B cell (primary cell): ENCODE measurements at regions not wholly inside any gene's neighbourhood (a gene's known extent, or its start where the extent isn't known, plus 50 kb on each side); places are given as distances from the start of the nearest gene placed in this dataset.

Experiments
- ATAC-seq: fragments of 200-7000 bp; cut with Tn5 transposase; one replicate; pipeline ENCODE4 v1.10.0; 2021; ENCODE audit warnings: low read depth, mild to moderate bottlenecking, moderate number of reproducible peaks, moderate library complexity
- CTCF ChIA-PET: fragments of 350-600 bp; sonication (Branson Sonifier 250); formaldehyde crosslinking; loops from one replicate; lab custom pipeline; 2021; ENCODE audit warnings: antibody characterized with exemption, inconsistent platforms; lab: Charles Lee
- POLR2A ChIA-PET: fragments of 350-600 bp; sonication (Branson Sonifier 250); formaldehyde crosslinking; loops from one replicate; lab custom pipeline; 2021; ENCODE audit warnings: antibody characterized with exemption; lab: Charles Lee
- DNase-seq: peaks from one replicate; pipeline ENCODE4 v3.0.0; 2013
- H2AFZ ChIP-seq: 2 replicates; pipeline ENCODE4 v1.6.1; 2012; ENCODE audit warnings: mild to moderate bottlenecking, low read depth, low read length; ENCODE audit not compliant: insufficient read depth, poor library complexity, severe bottlenecking
- H3K27ac ChIP-seq, 2 donors: 1 replicate in 1 of 2; 2 replicates in 1 of 2; pipeline ENCODE4 v1.5.1; 2012 to 2013; ENCODE audit warnings: low read length in 2 of 2, mild to moderate bottlenecking in 2 of 2, moderate library complexity in 1 of 2
- H3K27me3 ChIP-seq, 4 experiments: fragments of 200-600 bp in 1 of 4; sonication (generic) in 1 of 4; replicated peaks in 1 of 4; 1 replicate in 2 of 4; 2 replicates in 2 of 4; pipeline versions ENCODE4 v1.6.1 to v1.7.0; 2013 to 2016; ENCODE audit warnings: low read length in 3 of 4, mild to moderate bottlenecking in 2 of 4, mixed read lengths in 1 of 4, moderate library complexity in 1 of 4; ENCODE audit not compliant: insufficient read depth in 4 of 4, control insufficient read depth in 3 of 4; ENCODE audit errors: control extremely low read depth in 1 of 4
- H3K36me3 ChIP-seq, 2 experiments: replicated peaks in 1 of 2; 1 replicate in 1 of 2; 2 replicates in 1 of 2; pipeline versions ENCODE4 v1.6.1 to v1.7.1; 2013; ENCODE audit warnings: low read length in 1 of 2; ENCODE audit not compliant: insufficient read depth in 2 of 2, control insufficient read depth in 1 of 2; ENCODE audit errors: control extremely low read depth in 1 of 2, extremely low read depth in 1 of 2
- H3K4me1 ChIP-seq, 2 donors: fragments of 200-600 bp in 1 of 2; sonication (generic) in 1 of 2; 1 replicate in 1 of 2; 2 replicates in 1 of 2; pipeline versions ENCODE4 v1.5.1 to v1.6.1; 2013 to 2017; ENCODE audit warnings: low read length in 2 of 2; ENCODE audit not compliant: control insufficient read depth in 2 of 2, insufficient read depth in 2 of 2
- H3K4me2 ChIP-seq: replicated peaks from 2 replicates; pipeline ENCODE3; 2012; ENCODE audit warnings: mild to moderate bottlenecking, low read depth, low read length; ENCODE audit not compliant: poor library complexity, severe bottlenecking
- H3K4me3 ChIP-seq, 5 experiments: fragments of 200-600 bp in 1 of 5; sonication (generic) in 1 of 5; 1 replicate in 3 of 5; 2 replicates in 2 of 5; pipeline versions ENCODE4 v1.5.1 to v1.7.0; 2011 to 2016; ENCODE audit warnings: low read length in 4 of 5, mild to moderate bottlenecking in 4 of 5, low read depth in 2 of 5, control low read depth in 1 of 5, moderate library complexity in 1 of 5; ENCODE audit not compliant: insufficient read depth in 1 of 5; ENCODE audit errors: control extremely low read depth in 1 of 5, extremely low read depth in 1 of 5
- H3K79me2 ChIP-seq: fragments of 200-600 bp; sonication (generic); one replicate; pipeline ENCODE4 v1.6.0; 2016; ENCODE audit warnings: low read length; ENCODE audit not compliant: control insufficient read depth, insufficient read depth
- H3K9ac ChIP-seq: fragments of 200-600 bp; sonication (generic); 2 replicates; pipeline ENCODE4 v1.6.1; 2017; ENCODE audit warnings: mild to moderate bottlenecking, low read length, moderate library complexity
- H3K9me3 ChIP-seq, 3 donors: one replicate each; pipeline versions ENCODE4 v1.6.1 to v1.7.1; 2013; ENCODE audit warnings: low read length in 2 of 3; ENCODE audit not compliant: control insufficient read depth in 2 of 3, insufficient read depth in 1 of 3; ENCODE audit errors: control extremely low read depth in 1 of 3
- H4K20me1 ChIP-seq: 2 replicates; pipeline ENCODE4 v1.6.0; 2012; ENCODE audit warnings: mild to moderate bottlenecking, low read length; ENCODE audit not compliant: insufficient read depth, control insufficient read depth, poor library complexity, severe bottlenecking
- H3K27ac Mint-ChIP-seq: one replicate; pipeline ENCODE4 v1.8.0; 2021; ENCODE audit warnings: mixed read lengths
- H3K27me3 Mint-ChIP-seq: one replicate; pipeline ENCODE4 v1.8.0; 2021; ENCODE audit warnings: mixed read lengths
- H3K4me1 Mint-ChIP-seq: one replicate; pipeline ENCODE4 v1.8.0; 2021; ENCODE audit warnings: mixed read lengths
- H3K4me3 Mint-ChIP-seq: one replicate; pipeline ENCODE4 v1.8.0; 2021; ENCODE audit warnings: mixed read lengths
- H3K9me3 Mint-ChIP-seq: one replicate; pipeline ENCODE4 v1.8.0; 2022; ENCODE audit warnings: mixed read lengths; ENCODE audit not compliant: insufficient read depth
- CTCF ChIP-seq: fragments of 200-600 bp; IDR thresholded peaks from one replicate; pipeline ENCODE4 v1.8.0; 2022; ENCODE audit warnings: antibody characterized with exemption, mild to moderate bottlenecking
- EZH2 ChIP-seq: IDR thresholded peaks from 2 replicates; pipeline ENCODE4 v1.6.1; 2012; ENCODE audit warnings: borderline replicate concordance, low read depth, mild to moderate bottlenecking, moderate library complexity, low read length; ENCODE audit not compliant: insufficient read depth, poor library complexity, severe bottlenecking
- WGBS: methylation state at CpG from one replicate; pipeline ENCODE4 v1.1.5; 2013; ENCODE audit warnings: missing lambda C conversion rate; ENCODE audit not compliant: insufficient coverage; 5-methylcytosine and 5-hydroxymethylcytosine counted together
- intact Hi-C: fragments of 100-400 bp; cut with micrococcal nuclease; formaldehyde crosslinking; loops from one replicate; pipeline ENCODE4 v1.10.0; 2022

- no peak overlapping the region for H3K4me2 ChIP-seq
- DNase-seq = no peak
- no peaks in the 10 kb centered on the region for H3K27me3 ChIP-seq
- ChIA-PET POLR2A (no interaction called here), CTCF (no interaction called here)
- no peak overlapping the region for H3K9ac ChIP-seq
- Mint-ChIP-seq H3K27ac (no peak overlapping the region), H3K4me3 (no peak overlapping the region), H3K27me3 (no peaks in the 10 kb centered on the region), H3K4me1 (no peaks in the 10 kb centered on the region), H3K9me3 (no peaks in the 10 kb centered on the region)
- H3K4me3 ChIP-seq = no peak overlapping the region
- no peaks in the 10 kb centered on the region for H3K79me2 ChIP-seq
- TF ChIP-seq EZH2 (no peak), CTCF (no peak)
- intact Hi-C loops = no loop called here
- H4K20me1 ChIP-seq = no peaks in the 10 kb centered on the region
- no peaks in the 10 kb centered on the region for H3K9me3 ChIP-seq
- no peak overlapping the region for H3K27ac ChIP-seq
- ATAC-seq = no peak
- H3K4me1 ChIP-seq = no peaks in the 10 kb centered on the region
- no peaks in the 10 kb centered on the region for H3K36me3 ChIP-seq
- H2AFZ ChIP-seq = no peak overlapping the region
- WGBS = no CpG with 5 or more reads among the region's 1 CpG
These were observed 1368.1 kb downstream of the EFNB2 start for GRCh38 chr13:105167385-105167784.

- Histone ChIP-seq H3K9me3 (no peaks in the 10 kb centered on the region), H3K4me1 (no peaks in the 10 kb centered on the region), H3K4me3 (no peak overlapping the region), H3K27ac (no peak overlapping the region), H3K36me3 (no peaks in the 10 kb centered on the region), H3K79me2 (no peaks in the 10 kb centered on the region), H3K9ac (no peak overlapping the region), H4K20me1 (no peaks in the 10 kb centered on the region), H3K4me2 (no peak overlapping the region), H3K27me3 (no peaks in the 10 kb centered on the region), H2AFZ (no peak overlapping the region)
- no peaks in the 10 kb centered on the region for H3K9me3 Mint-ChIP-seq
- H3K4me1 Mint-ChIP-seq = no peaks in the 10 kb centered on the region
- no peak for ATAC-seq
- H3K27ac Mint-ChIP-seq = no peak overlapping the region
- intact Hi-C loops = no loop called here
- TF ChIP-seq EZH2 (no peak), CTCF (no peak)
- DNase-seq = no peak
- ChIA-PET POLR2A (no interaction called here), CTCF (no interaction called here)
- no peaks in the 10 kb centered on the region for H3K27me3 Mint-ChIP-seq
- H3K4me3 Mint-ChIP-seq = no peak overlapping the region
- WGBS = no CpG with 5 or more reads among the region's 2 CpGs
These were observed 1369.9 kb downstream of the EFNB2 start for GRCh38 chr13:105165449-105166125.
